Stimulated activated CD8-positive, alpha-beta memory T cell treated with anti-CD3 and anti-CD28 coated beads, Interleukin-4, amount 100 ng/mL, for 24 hours (primary cell): ENCODE measurements at regions not wholly inside any gene's neighbourhood (a gene's known extent, or its start where the extent isn't known, plus 50 kb on each side); places are given as distances from the start of the nearest gene placed in this dataset.
"Not testable (repeated sequence)": the region's sequence is repeated elsewhere in the genome, so short reads cannot be mapped to it uniquely, and the experiment has no call there.

Experiments used
- DNase-seq: peaks from one replicate; pipeline ENCODE4 v3.0.0-alpha.2; 2020; ENCODE audit warnings: low read depth

DNA sequence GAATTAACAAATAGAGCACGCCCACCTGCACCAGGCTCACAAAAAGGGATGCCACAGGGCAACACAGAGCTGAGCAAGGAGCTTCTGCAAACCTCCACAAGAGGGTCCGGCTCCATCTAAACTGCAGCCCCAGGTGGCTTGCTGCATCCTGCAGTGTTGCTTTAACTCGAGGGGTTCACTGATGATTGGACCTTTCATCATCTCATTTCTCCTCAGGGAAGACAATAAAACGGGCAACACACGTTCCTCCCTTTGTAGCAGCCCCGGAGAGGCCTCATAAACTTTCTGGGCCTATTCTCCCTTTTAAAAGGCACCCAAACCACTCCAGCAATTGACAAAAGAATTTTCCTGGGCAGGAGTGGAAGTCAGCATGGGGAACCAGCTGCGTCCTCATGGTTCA lies 161.5 kb upstream of the CDH4 start:
- no peak for DNase-seq

DNA sequence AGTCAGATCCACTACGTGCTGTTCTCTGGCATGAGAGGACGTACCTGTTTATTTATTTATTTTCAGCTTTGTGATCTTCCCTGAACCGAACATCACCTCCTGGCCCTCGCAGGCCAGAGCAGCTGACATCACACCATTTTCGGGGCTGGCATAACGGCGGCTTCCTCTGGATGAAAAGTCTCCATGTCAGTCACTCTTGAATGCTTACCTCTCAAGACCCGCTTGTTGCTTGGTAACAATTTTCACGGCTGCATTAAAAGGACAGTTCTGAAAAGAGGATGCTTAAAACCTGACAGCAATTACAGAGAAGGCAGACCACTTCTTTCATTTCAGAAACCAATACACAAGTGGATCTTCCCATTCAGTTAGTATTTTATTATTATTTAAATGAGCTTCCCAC lies 159.8 kb upstream of the CDH4 start:
- no peak for DNase-seq

DNA sequence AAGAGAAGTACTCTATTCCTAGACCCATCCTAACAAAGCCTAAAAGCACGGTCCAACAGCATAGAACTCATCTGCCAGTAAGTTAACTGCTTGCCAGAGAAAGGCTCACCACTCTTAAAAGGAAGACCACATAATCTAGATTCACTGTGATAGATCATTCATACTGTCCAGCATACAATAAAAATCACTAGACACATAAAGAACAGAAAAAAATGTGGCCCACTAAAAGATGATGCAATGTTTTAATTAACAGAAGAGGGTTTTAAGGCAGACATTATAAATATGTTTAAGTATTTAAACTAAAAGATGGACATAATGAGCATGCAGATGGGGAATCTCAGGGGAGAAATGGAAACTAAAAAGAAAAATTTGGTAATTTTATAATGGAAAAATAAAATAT lies 157.5 kb upstream of the CDH4 start:
- DNase-seq: no peak

DNA sequence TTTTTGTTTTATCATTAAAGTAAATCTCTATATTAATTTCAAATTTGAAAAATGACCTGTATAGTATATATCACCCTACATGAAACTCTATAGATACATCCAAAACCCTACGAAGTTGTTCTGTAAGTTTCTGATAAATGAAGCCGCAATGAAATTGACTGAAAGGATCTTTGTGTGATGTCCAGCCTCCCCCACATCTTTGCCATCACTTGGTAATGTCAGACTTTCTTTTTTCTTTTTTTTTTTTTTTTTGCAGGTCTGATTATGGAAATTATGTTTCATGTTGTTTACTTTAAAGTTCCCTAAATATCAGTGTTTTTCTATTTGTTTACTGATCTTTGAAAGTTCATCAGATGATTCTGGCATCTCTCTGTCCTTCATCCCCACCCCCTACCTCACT lies 155.6 kb upstream of the CDH4 start:
- no peak for DNase-seq

DNA sequence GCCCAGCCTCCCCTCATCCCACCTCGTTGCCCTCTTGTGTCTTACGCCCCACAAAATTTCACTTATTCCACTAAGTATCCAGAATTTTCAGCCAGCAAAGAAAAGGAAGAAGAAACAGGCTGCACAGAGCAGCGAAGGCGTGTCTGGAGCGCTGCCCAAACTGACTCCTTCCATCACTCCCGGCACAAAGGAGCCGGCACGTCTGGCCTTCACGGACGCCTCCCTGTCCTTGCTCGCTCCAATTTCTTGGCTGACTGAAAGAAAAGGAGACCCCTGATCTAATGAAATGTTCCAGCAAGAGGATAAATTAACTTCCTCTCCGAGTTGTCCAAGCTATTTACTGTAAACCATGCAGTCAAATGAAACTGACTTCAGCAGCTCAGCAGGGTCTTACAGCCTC lies 152.3 kb upstream of the CDH4 start:
- DNase-seq: no peak

DNA sequence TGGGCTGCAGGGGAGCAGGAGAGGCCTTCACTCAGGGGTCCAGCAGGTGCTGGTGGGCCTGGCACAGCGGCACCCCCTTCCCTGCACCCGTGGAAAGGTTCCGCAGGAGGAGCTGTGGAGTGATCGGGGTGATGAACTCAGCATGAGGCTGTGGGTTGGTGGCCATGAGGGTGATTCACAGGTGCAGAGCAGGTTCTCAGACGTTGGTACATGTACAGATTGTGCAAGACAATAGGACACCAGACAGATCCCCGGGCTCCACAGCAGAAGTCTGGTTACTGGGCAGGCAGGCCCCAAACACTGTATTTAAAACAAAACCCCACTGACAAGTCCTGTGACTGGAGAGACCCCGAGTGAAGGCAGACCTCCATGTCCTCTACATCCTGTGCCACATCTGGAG lies 151.6 kb upstream of the CDH4 start:
- no peak for DNase-seq

DNA sequence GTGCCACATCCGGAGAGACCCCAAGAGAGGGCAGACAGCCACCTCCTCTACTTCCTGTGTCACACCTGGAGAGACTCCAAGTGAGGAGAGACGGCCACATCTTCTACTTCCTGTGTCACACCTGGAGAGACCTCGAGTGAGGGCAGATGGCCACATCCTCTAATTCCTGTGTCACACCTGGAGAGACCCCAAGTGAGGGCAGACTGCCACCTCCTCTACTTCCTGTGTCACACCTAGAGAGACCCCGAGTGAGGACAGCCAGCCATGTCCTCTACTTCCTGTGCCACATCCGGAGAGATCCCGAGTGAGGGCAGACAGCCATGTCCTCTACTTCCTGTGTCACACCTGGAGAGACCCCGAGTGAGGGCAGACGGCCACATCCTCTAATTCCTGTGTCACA lies 150.7 kb upstream of the CDH4 start:
- DNase-seq: not testable (repeated sequence)

DNA sequence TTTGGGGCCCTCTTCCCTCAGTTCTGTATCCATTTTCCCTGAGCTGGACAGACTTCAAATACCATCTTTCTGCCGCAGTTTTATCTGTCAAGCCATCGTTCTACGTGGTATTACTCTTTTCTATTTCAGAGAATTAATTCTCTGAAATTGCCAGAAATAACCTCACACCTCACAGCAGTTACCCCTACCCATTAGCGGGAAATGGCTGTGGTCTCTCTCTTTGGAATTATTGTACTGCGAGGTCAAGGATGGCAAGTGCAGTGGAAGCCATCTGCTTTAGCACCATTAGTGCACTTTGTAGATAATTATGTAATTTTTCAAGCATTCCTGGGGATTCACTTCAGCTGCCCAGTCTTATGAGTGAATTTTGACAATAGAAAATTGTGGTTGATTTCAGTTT lies 147.8 kb upstream of the CDH4 start:
- no peak for DNase-seq

DNA sequence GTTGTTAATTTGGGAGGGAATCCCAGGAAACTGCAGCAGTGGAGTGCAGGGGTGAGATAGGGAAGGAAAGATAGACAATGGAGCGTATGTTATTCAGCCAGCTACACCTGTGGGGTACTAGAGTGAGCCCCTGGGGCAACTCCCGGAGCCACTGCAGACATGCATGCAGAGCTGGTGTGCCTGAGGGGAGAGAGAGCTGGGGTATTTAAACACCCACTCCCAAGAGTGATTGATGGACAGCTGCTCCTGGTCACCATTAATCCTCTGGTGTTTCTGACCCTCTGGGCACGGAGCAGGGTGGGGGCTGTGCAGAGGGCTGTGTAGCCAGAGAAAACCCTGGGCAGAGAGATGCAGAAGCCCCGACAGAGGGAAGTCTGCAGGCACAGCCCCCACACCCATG lies 146.7 kb upstream of the CDH4 start:
- DNase-seq: no peak

DNA sequence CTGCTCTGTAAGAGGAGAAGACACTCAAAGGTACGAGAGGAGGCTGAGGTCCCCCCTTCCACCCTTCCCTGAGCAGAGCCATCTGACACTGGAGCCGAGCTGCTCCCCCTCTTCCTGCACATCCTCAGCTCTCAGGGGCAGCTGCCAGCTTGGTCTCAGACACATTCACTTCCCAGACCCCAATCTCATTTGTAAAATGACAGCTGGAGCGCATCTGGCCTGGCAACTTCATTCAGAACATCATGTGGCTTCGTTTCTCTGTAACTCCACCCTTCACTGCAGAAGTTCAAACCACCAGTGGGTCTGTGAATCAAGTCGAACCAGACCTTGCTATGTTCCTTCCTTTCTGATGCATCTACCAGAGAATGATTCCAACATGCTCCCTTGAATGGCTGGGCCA lies 145.6 kb upstream of the CDH4 start:
- no peak for DNase-seq

DNA sequence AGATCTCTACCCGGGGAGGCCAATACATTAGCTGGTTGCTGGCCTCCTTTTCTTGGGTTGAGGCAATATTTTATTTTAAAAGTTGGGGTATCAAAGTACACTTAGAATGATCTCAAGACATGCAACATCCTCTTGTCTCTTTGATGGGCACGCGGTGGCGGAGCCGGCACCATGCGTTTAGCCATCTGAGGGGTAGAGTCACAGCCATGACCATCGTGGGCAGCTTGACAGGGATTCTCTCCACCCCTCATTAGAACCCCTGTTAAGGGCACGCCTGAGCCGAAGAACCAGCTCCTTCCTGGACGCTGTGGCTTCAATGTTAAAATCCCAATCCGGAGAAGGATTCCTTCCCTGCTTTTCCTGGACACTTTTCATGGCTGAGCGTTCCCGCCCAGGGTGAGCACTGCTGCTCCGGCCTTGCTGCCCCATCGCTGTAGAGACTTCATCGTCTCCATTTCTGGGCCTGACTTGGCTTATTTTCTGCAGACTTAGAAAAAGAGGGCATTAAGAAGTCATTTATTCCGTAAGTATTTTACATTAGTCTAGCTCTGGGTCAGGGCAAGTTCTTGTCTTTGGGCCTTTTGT lies 142.7 kb upstream of the CDH4 start:
- no peak for DNase-seq

DNA sequence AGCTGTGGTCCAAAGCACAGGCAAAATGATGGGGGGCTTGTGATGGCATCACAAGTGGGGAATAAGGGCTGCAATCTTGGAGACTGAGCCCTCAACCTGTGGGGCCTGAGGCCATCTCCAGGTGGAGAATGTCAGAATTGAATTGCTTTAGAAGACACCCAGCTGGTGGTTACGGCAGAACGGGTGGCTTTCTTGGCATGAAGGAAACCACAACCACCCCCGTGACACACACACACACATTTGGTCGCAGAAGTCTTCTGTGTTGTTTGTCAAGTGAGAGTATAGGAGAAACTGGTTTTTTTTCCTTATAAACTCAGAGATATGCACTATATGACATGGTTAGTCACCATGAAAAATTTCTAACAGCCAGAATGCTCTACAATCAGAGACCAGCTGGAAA lies 139.5 kb upstream of the CDH4 start:
- no peak for DNase-seq

DNA sequence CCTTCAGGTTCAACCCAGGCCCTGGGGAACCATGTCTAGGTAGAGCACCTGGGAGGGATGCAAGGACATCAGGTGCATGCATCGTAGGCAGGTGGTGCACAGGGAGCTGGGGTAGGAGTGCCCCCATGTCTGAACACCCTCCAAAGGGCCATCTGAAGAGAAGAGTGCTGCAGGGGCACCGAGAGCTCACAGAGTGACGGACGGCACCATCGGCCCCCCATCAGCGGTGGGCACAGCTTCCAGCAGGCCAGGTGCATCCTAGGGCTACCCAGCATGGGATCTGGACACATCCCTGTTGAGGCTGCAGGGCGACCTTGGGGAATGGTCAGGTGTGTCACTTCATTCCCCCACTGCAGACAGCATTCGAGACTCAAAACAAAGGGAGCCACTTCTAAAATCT lies 138.3 kb upstream of the CDH4 start:
- DNase-seq: no peak

DNA sequence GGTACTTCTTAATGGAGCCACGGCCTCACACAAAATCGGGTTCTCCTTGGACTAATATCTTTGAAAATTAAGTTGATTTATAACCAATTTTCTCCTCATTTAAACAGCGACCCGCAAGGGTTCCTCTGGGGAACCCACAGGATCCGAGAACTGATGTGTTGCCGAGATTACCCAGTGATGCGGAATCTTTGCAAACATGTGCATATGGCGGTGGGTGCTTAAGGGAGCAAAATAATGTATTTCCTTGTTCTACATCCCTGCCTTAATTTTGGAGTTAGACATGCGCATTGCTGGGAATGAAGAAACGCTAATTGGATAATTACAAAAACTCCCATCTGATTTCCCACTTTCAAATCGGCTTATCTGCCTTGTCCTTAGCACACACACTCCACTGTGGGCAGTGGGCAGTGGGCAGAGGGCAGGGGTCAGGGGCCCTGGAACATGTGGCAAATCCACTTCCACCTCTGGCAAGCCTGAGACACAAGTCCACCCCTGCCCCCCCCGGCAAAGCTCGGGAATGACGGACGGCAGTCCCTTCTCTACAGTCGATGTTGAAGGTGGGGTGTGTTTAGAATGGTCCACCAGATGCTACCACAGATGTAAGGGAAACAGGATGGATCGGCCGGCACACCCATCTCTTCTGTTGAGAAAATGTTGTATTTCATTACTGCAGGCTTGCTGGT lies 137.4 kb upstream of the CDH4 start:
- no peak for DNase-seq

DNA sequence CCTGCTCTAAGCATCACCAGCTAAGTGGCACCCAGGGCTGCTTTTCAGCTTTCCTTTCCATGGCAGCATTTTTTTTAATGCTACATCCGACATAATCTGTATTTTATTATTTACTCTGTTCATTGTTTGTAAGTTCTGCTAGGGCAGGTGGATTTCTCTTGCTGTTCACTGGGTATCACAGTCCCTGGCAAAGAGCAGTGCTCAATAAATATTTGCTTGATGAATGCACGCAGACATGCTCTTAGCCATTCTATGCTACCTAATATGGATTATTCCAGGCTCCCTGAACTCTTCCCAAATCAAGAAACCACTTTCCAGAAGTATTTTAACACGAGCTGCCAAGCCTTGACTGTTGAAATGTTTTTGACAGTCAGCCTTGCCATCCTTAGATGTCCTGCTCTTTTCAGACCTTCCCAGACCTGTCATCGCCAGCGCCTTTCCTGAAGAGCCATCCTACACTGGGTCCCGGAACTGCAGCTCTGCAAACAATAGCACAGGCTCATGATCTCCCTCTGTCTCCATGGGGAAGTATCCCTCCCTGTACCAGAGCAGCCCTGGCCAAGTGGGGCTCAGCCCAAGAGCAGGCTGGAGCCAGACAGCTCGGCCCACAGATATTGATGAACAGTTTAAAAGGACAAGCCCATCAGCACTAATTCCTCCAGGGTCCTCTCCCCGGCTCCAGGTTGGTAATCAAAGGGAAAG lies 136.5 kb upstream of the CDH4 start:
- DNase-seq: no peak

DNA sequence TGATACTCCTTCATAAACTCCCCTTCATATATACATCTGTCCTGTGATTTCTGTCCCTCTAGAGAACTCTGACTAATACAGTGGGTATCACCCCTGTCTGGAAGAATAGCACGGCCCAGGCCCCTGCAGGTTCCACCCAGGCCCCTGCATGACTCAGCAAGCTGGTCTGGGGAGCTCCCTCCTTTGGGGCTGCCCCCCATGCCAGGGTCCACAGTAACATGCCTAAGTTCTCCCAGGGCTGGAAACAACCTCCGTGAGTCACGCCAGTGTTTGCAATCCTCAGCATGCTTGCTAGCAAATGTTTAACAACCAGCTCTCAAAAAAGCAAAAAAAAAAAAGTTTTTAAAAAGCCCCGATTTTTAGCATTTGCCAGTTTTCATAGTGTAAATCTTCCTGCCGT lies 134.3 kb upstream of the CDH4 start:
- no peak for DNase-seq

DNA sequence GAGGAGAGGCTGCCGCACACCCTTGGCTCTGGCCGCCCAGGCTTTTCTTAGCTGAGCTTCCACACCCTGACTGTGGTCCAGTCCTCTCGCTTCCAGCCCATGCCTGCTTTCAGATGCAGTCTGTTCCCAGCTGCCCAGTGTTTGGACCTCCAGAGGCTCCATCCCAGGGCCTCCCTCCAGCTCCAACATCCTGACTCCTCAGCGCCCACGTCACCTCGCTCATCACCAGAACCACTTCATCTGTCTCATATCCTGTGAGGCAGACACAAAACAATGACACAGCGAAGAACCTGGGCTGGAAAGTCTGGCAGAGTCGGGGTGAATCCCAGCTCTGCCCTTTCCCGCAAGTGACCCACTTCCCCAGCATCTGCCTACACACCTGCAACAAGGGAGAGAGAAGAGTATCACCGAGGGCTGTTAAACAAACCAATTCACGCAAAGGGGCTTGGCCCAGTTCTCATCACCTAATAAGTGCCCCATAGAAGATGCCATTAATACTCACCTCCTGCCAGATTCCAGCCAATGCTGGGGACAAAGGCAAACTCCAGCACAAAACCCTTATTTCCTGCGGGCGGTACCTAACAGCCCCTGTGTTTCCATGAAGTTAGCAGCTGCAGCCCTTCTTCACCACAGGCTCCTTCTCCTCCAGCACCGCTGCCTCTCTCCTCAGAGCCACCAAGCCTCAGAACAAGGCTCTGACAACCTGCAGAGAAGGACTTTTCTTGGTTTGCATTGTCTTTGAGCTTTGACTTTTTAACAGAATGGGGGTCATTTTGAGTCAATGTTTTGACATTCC lies 133.4 kb upstream of the CDH4 start:
- no peak for DNase-seq

DNA sequence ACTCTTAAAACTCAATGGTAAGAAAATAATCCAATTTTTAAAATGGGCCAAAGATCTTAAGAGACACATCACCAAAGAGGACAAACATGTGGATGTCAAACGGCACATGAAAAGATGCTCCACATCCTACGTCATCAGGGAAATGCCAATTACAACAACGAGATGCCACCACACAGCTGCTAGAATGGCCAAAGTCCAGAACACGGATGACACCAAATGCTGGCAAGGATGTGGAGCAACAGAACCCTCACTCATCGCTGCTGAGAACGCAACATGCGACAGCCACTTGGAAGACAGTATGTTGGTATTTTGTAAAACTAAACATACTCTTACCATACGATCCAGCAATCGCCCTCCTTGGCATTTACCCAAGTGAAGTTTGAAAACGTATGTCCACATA lies 132.8 kb upstream of the CDH4 start:
- DNase-seq: no peak

DNA sequence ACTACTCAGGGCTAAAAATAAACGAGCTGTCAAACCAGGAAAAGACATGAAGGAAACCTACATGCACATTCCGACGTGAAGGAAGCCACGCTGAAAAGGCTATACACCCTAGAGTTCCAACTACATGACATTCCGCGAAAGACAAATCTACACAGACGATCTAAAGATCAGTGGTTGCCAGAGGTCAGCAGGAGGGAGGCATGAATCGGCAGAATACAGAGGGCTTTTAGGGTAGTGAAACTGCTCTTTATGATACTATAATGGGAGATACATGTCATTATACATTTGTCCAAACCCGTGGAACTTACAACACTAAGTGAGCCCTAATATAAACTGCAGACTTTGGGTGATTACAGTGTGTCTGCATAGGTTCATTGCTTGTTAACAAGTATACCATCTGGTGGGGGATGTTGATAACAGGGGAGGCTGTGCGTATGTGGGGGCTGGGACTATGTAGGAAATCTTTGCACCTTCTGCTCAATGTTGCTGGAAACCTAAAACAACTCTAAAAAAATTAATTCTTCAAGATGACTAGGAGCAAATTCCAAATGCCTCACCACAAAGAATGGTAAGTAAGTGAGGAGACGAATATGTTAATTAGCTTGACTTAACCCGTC lies 132.2 kb upstream of the CDH4 start:
- no peak for DNase-seq

DNA sequence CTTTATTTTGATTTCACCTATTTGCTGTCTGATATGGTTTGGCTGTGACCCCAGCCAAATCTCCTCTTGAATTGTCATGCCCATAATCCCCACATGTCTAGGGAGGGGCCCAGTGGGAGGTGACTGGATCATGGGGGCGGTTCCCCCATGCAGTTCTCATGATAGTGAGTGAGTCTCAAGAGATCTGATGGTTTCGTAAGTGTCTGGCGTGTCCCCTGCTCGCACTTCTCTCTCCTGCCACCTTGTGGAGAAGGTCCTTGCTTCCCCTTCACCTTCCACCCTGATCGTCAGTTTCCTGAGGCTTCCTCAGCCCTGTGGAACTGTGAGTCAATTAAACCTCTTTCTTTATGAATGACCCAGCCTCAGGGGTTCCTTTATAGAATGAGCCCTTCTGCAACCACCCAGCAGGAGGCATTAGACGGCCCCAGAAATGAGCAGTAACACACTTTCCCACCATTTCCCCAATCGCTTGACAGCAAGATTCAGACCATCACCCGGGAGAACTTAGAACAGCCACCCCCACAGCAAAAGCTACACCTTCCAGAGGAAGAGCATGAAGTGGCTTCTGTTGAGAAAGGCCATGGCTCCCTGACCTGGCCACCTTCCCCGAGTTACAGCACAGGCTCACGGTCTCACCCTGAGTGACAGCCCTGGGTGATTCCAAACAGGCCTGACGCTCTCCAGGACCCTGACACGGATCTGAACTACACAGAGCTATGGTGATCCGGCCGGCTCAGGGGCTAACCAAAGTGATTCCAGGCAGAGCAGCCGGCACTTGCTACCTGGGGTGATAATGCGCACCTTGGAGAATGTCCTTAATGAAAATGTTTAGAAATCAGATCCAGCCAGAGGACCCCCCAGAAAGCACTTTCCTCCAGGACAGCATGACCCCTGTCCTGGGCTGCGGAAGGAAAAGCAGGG lies 131.2 kb upstream of the CDH4 start:
- peak; percentile 10 for DNase-seq

DNA sequence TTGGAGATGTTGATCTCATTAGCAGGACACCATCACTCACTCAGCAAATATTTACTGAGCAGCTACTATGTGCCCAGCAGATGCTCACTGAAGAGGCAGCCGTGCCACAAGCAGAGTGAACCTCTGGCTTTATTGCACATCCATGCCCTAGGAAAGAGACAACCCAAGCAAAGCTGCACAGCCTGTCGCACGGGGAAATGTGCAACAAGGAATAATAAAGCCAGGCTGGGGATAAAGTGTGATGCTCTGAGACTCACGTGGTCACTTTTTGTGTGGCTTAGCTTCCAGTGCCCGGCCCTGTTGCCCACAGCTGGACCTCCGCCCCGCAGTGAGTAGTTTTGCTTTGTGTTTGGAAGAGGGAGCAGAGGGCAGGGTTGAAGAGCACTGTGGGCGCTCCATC lies 130.4 kb upstream of the CDH4 start:
- no peak for DNase-seq
